HG03520 (cell line): ENCODE measurements at regions not wholly inside any gene's neighbourhood (a gene's known extent, or its start where the extent isn't known, plus 50 kb on each side); places are given as distances from the start of the nearest gene placed in this dataset.

Experiments used
- ATAC-seq: cut with Tn5 transposase; IDR thresholded peaks from one replicate; pipeline ENCODE4 v1.9.1; 2021; ENCODE audit warnings: mild to moderate bottlenecking, moderate library complexity; ENCODE audit not compliant: unreplicated experiment

GRCh38 chr20:24378661-24379483 lies 90.6 kb upstream of the SYNDIG1 start:
- no peak for ATAC-seq

GRCh38 chr20:24376311-24377099 lies 92.9 kb upstream of the SYNDIG1 start:
- ATAC-seq, result no peak

DNA sequence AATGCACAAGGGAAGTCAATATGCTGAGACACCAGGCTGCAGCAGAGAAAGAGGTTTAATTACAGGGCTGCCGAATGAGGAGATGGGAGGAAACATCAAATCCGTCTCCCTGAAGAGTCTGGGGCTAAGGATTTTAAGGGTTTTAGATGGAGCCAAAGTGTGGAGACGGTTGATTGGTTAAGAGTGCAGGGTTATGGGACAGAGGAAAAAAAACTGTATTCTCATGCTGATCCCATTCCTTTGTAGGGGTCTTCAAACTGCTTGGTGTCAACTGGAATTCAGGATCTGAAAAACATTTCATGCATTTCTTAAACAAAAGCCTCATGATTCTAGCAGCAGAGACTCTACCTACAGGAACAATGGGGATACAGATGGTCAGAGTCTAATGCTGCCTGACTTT lies 96.1 kb upstream of the SYNDIG1 start:
- ATAC-seq, result no peak

DNA sequence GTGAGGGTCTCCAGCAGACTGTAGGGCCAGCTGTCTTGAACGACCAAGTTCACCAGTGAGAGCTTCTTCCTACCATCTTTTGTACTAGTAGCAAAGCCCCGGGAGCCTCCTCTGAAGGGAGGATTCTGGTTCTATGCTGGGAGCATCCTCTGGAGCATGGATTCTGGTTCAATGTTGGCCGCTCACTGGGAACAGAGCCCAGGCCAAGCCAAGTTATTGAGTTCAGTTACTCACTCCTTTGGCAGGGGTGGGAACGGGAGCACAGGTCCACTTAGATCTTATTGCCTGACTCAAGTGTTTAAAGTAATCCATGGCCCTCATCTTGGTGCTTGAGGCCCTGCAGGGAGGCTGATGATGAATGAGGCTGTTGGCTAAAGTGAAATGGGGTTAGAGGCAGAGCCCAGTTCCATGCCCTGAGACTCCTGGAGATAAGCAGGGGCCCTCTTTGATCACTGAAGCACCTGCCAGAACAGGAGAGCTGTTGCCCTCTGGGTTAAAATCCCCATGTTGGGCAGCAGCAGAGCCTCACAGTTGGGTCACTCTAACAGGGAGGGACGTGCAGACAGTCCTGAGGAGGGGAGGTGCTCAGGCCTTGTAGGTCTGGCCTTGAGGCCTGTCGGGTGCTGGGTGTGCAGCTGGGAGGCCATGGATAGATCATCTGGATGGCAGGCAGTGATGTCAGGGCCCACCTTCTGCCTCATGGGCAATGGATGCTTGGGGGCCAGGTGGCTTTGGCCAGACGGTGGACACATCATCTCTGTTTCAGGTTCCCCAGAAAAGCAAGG lies 98.3 kb upstream of the SYNDIG1 start:
- no peak for ATAC-seq

DNA sequence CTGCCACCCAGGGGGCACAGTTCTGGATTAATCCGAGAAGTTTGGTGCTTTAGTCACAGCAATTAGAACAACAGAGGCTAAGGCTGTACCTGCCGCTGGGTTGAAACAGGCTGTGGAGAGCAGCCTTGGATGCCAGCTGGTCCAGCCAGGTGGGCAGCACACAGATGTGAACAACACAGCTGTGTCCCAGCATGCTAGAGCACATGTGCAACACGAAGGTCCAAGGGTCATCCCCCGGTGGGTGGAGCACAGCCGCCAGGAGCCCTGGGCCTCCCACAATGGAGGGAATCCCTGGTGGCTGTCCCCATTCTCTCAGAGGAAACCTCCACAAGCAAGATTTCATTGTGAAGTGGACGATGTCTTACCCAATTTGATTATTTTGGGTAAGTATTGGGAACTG lies 99.2 kb upstream of the SYNDIG1 start:
- no peak for ATAC-seq

DNA sequence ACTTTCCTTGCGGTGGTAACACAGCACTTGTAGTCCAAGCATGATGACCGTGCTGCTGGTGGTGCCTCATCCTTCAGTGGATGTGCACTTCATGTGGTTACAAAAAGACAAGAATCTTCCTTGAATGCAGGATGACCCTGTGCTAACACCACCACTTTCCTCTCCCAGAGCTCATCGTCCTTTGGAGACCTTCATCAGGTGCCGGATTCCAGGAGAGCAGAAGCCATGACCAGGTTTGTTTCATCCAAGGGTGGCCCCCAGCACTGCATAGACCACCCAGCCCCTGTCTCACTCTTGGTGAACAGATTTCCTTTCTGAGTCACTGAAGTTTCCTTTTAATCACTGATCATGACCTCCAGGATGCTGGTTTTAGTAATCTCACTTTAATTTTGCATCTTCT lies 101.2 kb upstream of the SYNDIG1 start:
- no peak for ATAC-seq

- no peak for ATAC-seq
Observed at GRCh38 chr20:24366336-24367004, 103.0 kb upstream of the SYNDIG1 start.

- ATAC-seq, result no peak
Observed at GRCh38 chr20:24365670-24366069, 103.8 kb upstream of the SYNDIG1 start.

DNA sequence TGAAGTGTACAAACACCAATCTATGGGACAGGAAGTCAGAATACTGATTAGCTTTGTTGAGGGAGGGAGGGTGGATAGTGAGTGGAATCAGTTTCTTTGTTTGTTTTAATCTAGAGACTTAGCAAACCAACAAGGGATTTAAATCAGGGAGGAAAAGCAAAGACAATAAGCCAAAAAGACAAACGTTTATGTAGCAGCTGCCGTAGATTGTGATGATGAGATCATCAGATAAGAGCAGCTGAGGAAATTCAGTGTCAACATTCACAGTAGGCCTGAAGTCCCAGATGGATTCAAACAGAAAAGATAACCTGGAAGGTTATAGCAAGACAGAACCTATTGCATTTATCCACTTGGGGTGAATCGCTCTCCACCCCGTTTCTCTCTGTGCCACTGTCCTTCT lies 104.9 kb upstream of the SYNDIG1 start:
- ATAC-seq, result no peak

GRCh38 chr20:24363031-24363430 lies 106.4 kb upstream of the SYNDIG1 start:
- no peak for ATAC-seq

GRCh38 chr20:24362080-24362479 lies 107.3 kb upstream of the SYNDIG1 start:
- ATAC-seq, result no peak

GRCh38 chr20:24361541-24361940 lies 107.9 kb upstream of the SYNDIG1 start:
- ATAC-seq, result no peak

GRCh38 chr20:24360531-24360930 lies 108.9 kb upstream of the SYNDIG1 start:
- ATAC-seq, result no peak

- no peak for ATAC-seq
Observed at GRCh38 chr20:24359321-24360027, 110.0 kb upstream of the SYNDIG1 start.

DNA sequence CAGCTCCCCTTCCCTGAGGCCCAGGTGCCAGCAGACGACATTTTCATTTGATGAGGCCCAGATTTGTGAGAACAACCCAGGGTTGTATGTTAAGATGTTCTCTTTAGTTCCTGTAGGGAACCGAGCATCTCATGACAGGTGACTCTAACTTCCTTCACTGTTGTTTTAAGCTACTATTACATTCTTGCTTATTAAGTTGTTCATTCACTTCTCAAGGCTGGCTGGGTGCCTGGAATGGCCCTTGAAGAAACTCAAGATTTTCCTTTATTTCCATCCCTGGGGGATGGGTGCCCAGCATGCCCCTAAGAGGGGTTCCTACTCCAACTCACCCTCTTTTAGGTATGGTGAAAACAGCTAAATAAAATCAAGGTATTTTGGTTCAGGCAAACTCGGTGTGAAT lies 111.5 kb upstream of the SYNDIG1 start:
- ATAC-seq, result no peak

DNA sequence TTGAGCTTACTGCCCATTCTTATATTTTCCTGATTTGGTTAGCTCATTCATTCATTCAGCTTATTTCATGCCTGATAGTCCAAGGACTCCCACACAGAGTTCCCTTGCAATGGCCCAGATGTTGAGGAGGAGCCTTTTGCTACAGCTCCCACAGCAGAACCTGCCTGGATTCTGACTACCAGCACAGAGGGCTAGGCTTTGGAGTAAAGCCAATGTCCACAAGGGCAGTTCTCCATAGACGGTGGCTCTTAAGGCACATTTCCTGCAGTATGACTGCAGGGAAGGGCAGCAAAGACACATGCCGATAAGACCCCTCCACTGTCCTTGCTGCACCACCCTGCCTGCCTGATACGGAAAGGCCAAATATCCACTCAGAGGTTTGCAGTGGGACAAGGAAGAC lies 112.3 kb upstream of the SYNDIG1 start:
- ATAC-seq, result no peak

- ATAC-seq, result no peak
Observed at GRCh38 chr20:24353135-24353690, 116.2 kb upstream of the SYNDIG1 start.

DNA sequence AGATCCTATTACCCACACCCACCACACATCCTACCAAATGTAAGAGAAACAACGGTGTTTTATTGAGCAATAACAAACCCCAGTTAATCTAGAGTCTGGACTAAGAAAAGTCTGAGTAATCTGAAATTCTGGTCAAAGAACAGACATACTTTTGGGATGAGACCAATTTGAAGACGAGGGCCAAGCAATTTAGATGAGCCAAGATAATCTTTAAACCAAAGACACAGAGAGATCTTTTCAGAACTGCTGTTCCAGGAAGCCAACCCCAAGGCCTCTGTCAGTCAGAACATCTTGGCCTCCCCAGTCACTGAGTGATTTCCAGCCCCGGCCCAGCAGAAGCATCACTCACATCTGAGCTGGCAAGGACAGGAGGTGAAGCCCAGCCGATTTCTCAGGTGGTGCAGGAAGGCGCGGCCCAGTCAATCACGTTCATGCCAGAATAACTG lies 118.5 kb upstream of the SYNDIG1 start:
- no peak for ATAC-seq

GRCh38 chr20:24341781-24342180 lies 127.6 kb upstream of the SYNDIG1 start:
- no peak for ATAC-seq

- ATAC-seq, result no peak
Observed at GRCh38 chr20:24340933-24341332, 128.5 kb upstream of the SYNDIG1 start.
